Adipocyte (in vitro differentiated cells): ENCODE measurements at regions not wholly inside any gene's neighbourhood (a gene's known extent, or its start where the extent isn't known, plus 50 kb on each side); places are given as distances from the start of the nearest gene placed in this dataset.
A peak's percentile ranks its signal among the peaks of the same experiment; 100 is the strongest.

Experiments
- DNase-seq: peaks from one replicate; pipeline ENCODE4 v3.0.0-alpha.2; 2015; ENCODE audit warnings: low read depth
- H3K27me3 ChIP-seq: replicated peaks from 2 replicates; pipeline ENCODE4 v1.7.0; 2013; ENCODE audit warnings: mild to moderate bottlenecking, low read length, moderate library complexity; ENCODE audit not compliant: control insufficient read depth, insufficient read depth
- H3K36me3 ChIP-seq: 2 replicates; pipeline ENCODE4 v1.7.0; 2013; ENCODE audit warnings: low read length, mild to moderate bottlenecking, moderate library complexity; ENCODE audit not compliant: control insufficient read depth, insufficient read depth, severe bottlenecking
- H3K4me1 ChIP-seq: 2 replicates; pipeline ENCODE4 v1.7.0; 2013; ENCODE audit warnings: mild to moderate bottlenecking, low read length, moderate library complexity; ENCODE audit not compliant: control insufficient read depth, insufficient read depth
- H3K4me3 ChIP-seq: 2 replicates; pipeline ENCODE4 v1.7.0; 2013; ENCODE audit warnings: mild to moderate bottlenecking, low read length, moderate library complexity
- H3K9ac ChIP-seq: 2 replicates; pipeline ENCODE4 v1.7.0; 2013; ENCODE audit warnings: mild to moderate bottlenecking, low read length, moderate library complexity
- H3K9me3 ChIP-seq: 2 replicates; pipeline ENCODE4 v1.7.0; 2013; ENCODE audit warnings: mild to moderate bottlenecking, low read length, moderate library complexity; ENCODE audit not compliant: control insufficient read depth

DNA sequence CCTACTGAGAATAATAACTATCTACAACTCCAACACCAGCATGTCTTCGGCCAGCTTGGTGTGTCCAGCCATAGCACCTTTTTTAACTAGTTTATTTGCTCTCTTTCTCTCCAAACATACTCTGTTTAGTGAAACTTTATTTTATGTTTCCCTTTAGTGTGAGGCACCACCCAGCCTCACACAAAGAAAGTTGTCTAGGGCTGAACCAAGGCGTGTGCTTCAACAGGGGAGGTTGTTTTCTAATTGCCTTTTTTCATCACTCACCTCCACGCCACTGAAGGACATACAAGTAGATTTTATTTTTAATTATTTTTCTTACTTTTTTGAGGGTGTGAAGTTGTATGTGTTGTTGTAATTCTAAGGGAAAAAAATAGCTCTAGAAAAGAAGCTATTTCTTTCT lies 125.6 kb upstream of the MARCKS start:
- Histone ChIP-seq H3K9me3 (no peaks in the 10 kb centered on the region), H3K4me3 (no peak overlapping the region), H3K9ac (no peak overlapping the region), H3K36me3 (no peaks in the 10 kb centered on the region), H3K4me1 (peaks cover 23% of the 10 kb centered on the region), H3K27me3 (no peaks in the 10 kb centered on the region)
- no peak for DNase-seq

DNA sequence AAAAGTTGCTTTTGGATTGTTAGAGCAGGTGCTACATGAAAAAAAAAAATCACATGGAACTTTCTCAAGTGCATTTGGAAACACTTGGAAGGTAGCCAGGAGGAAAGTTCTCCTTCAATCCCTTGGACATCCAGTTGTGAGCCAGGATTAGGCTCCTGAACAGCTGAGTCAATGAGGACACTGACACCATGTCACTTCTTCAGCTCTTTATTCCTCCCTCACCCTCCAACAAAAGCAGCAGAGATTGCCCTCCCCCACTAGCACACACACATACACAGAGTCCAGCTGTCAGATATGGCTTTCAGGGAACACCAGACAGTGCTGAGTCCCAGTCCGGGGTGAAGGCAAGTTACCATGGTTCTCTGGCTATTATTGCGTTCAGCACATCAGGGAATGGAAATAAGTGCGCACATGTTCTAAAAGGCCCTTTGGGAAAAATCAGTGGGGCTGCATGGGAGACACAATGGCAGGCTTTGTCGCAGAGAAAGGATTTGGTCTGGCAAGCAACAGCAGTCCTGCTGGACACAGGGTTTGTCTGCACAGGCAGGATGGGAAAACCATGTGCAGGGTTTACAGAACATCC lies 124.7 kb upstream of the MARCKS start:
- H3K4me3 ChIP-seq: peak overlapping the region; percentile 3
- DNase-seq: peak; percentile 31
- H3K9me3 ChIP-seq: no peaks in the 10 kb centered on the region
- no peak overlapping the region for H3K9ac ChIP-seq
- H3K36me3 ChIP-seq: no peaks in the 10 kb centered on the region
- no peaks in the 10 kb centered on the region for H3K27me3 ChIP-seq
- H3K4me1 ChIP-seq: peaks cover 23% of the 10 kb centered on the region

DNA sequence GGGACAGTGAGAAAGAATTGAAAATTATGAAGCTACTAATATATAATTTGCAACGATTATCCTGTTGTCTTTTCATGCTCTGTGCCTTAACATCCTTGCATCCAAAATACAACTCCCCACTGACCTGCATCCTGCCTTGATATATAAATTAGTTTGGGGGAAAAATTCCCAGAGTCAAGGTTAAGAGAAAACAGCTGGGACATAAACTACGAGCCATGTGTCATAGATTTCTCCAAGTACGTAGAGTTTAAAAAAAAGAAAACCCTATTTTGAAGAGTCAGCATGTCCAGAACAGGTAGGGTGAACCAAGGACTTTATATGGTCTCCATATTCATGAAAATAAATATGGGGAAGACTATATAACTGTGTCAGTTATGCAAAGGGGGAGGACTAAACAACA lies 123.8 kb upstream of the MARCKS start:
- no peak for DNase-seq
- Histone ChIP-seq H3K9me3 (no peaks in the 10 kb centered on the region), H3K27me3 (no peaks in the 10 kb centered on the region), H3K36me3 (no peaks in the 10 kb centered on the region), H3K4me3 (no peak overlapping the region), H3K4me1 (peaks cover 23% of the 10 kb centered on the region), H3K9ac (no peak overlapping the region)

DNA sequence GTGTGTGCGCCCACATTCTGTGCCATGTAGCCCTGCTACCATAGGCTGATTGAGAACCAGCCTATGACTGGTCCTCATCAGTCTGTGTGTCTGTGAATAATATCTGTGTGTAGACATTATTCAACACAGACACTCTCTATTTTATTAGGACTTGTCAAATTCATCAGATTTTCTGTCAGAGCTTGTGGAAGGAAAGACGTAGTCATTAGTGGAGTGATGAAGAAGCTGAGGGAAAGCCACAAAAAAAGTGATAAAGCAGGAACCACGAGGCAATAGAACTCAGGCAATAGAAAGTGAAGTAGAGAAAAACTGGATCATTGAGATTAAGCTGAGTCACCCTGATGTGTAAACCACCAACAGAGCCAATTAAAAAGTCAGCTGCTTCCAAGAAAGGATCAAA lies 122.2 kb upstream of the MARCKS start:
- Histone ChIP-seq H3K9ac (peak overlapping the region; percentile 42), H3K36me3 (no peaks in the 10 kb centered on the region), H3K9me3 (no peaks in the 10 kb centered on the region), H3K4me1 (peaks cover 23% of the 10 kb centered on the region), H3K27me3 (no peaks in the 10 kb centered on the region), H3K4me3 (no peak overlapping the region)
- DNase-seq: peak; percentile 27

DNA sequence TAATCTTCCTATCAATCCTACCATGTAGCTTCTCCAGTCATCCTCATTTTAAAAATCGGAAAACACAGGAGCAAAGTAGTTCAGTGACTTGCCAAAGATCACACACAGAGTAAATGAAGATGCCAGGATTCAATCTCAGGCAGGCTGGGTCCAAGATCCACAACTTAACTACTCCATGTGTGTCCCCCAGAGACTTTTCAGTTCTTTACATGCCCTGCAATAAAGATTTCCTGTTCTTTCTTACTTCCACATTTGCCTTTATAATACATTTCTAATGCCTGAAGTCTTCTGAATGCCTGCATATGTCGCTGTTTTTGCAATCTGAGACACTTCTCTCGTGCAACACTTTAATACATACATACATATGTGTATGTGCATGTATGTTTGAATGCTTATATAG lies 121.7 kb upstream of the MARCKS start:
- Histone ChIP-seq H3K4me1 (peaks cover 23% of the 10 kb centered on the region), H3K9ac (no peak overlapping the region), H3K4me3 (no peak overlapping the region), H3K27me3 (no peaks in the 10 kb centered on the region), H3K36me3 (no peaks in the 10 kb centered on the region), H3K9me3 (no peaks in the 10 kb centered on the region)
- DNase-seq: no peak

DNA sequence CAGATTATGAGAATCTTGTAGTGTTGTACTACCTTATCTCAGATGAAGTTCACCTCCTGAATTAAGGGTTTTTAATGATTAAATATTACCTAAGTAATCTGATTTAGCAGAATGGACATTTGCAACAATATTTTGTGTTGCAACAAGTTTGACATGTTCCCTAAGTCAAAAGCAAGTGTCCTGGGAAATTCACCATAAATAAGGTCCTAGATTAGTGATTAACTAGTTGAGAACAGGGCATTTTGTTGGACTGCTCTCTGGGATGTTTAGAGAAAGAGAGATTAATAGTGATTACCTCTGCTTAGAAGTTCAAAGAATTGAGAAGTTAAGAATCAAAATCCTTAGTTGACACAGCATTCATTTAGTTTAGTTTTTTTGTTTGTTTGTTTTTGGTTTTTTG lies 120.2 kb upstream of the MARCKS start:
- Histone ChIP-seq H3K4me3 (no peak overlapping the region), H3K36me3 (no peaks in the 10 kb centered on the region), H3K9me3 (no peaks in the 10 kb centered on the region), H3K9ac (no peak overlapping the region), H3K27me3 (no peaks in the 10 kb centered on the region), H3K4me1 (peaks cover 22% of the 10 kb centered on the region)
- no peak for DNase-seq

DNA sequence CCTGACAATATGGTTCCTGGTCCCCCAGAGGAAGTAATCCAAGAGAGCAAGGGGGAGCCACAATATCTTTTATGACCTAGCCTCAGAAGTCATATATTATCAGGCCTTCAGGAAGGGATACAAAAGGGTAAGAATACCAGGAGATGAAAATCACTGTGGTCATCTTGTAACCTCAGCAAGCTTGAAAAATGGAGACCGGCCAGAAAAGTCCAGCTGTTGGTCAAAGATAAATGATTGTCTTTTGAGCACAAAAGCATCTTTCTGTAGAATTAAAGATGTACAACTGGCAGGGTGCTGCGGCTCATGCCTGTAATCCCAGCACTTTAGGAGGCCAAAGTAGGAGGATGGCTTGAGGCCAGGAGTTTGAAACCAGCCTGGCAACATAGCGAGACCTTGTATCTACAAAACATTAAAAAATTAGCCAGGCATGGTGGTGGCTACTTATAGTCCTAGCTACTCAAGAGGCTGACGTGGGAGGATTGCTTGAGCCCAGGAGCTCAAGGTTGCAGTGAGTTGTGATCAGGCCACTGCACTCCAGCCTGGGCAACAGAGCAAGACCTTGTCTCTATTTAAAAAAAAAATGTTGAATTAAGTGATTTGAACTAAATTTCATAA lies 118.0 kb upstream of the MARCKS start:
- DNase-seq: no peak
- no peaks in the 10 kb centered on the region for H3K27me3 ChIP-seq
- H3K9ac ChIP-seq: no peak overlapping the region
- no peaks in the 10 kb centered on the region for H3K36me3 ChIP-seq
- H3K9me3 ChIP-seq: no peaks in the 10 kb centered on the region
- no peak overlapping the region for H3K4me3 ChIP-seq
- peaks cover 11% of the 10 kb centered on the region for H3K4me1 ChIP-seq

DNA sequence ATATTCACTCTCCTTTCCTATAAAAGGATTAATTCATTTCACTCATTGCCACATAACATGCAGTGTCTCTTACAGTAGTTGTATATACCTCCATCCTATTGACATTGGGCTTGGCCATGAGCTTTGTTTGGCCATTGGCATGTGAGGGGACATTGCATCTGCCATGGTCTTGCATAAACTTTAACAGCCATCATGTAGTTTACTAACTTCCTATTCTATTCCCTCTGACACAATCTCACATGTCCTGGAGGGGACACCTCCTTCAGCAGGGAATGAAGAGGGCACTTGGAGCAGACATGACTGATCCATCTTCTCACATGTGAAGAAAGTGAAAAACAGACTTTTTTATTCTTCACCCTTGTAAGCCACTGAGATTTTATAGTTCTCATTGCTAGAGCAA lies 115.5 kb upstream of the MARCKS start:
- no peak for DNase-seq
- Histone ChIP-seq H3K4me3 (no peak overlapping the region), H3K27me3 (no peaks in the 10 kb centered on the region), H3K36me3 (no peaks in the 10 kb centered on the region), H3K9me3 (no peaks in the 10 kb centered on the region), H3K9ac (no peak overlapping the region), H3K4me1 (peaks cover 11% of the 10 kb centered on the region)

DNA sequence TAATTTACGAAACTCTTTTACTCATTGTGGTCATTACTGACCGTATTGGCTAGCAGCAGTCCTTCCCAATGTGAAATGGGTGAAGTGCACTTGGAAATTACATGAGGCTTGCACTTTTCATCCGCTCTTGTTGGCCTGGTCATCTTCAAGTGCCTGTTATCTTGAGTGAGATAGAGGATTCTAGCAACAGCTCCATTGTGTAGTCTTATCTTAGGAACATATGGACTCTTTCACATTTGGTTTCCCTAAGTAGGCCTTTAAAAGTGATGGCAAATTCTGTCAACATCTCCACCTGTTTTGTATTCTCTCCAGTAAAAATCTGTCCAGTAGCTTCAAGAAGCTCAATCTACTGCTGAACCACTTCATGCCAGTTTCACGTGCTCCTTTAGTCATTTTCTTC lies 114.8 kb upstream of the MARCKS start:
- H3K4me3 ChIP-seq: no peak overlapping the region
- H3K36me3 ChIP-seq: no peaks in the 10 kb centered on the region
- DNase-seq: no peak
- H3K9ac ChIP-seq: no peak overlapping the region
- H3K27me3 ChIP-seq: no peaks in the 10 kb centered on the region
- H3K4me1 ChIP-seq: peaks cover 11% of the 10 kb centered on the region
- H3K9me3 ChIP-seq: no peaks in the 10 kb centered on the region

DNA sequence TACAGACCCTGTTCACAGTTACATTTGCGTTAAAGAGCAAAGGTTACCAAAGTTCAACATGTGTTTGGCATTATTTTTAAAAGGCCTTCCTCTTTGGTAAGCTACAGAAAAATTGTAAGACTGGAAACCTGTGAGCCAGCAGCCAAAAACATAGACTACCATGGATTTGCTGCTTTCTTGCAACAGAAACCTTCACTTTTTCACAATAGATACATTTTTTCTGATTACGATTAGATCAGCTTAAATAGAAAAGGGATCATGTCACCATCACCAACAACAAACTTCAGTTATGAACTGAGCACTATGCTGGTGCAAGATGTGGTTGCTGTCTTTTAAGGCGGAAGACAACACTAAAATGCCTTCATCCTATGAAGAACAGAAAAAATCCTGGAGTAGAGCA lies 112.3 kb upstream of the MARCKS start:
- Histone ChIP-seq H3K36me3 (no peaks in the 10 kb centered on the region), H3K9me3 (no peaks in the 10 kb centered on the region), H3K4me3 (no peak overlapping the region), H3K4me1 (peaks cover 11% of the 10 kb centered on the region), H3K9ac (no peak overlapping the region), H3K27me3 (no peaks in the 10 kb centered on the region)
- peak; percentile 47 for DNase-seq

DNA sequence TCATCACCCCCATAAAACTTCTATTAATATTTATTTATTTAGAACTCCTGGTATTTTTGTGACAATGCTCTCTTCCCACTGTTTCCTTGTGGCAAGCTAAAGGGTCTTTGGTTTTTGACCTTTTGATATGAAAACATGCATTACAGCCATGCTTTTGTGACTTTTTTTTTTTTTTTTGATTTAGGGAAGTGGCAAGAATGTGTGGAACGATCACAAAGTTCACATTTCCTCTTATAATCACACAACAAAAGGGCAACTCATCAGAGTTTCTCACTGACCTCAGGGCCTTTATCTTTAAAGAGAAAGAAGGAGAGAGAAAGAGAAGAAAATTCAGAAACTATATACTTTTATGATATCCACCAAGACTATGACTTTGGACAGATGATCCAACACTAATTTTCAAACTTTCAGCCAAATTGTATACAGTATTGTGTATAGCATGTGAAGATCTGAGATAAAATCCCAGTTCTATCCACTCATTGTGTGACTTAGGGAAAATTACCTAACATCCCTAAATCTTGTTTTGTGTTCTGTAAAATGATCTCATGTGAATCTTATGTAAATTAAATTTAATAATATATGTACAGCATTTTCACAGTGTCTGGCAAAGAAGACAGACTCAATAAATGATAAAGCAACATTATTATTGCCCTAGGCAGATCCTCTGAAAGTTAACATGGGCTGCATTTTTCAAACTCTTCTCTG lies 106.8 kb upstream of the MARCKS start:
- Histone ChIP-seq H3K27me3 (no peaks in the 10 kb centered on the region), H3K4me3 (no peak overlapping the region), H3K9me3 (no peaks in the 10 kb centered on the region), H3K4me1 (peaks cover under 1% of the 10 kb centered on the region), H3K9ac (no peak overlapping the region), H3K36me3 (no peaks in the 10 kb centered on the region)
- no peak for DNase-seq
